Colon (tissue), 2 donors: ENCODE measurements at regions not wholly inside any gene's neighbourhood (a gene's known extent, or its start where the extent isn't known, plus 50 kb on each side); places are given as distances from the start of the nearest gene placed in this dataset.

ENCODE experiments used
- FAIRE-seq: peaks from 2 replicates; lab custom pipeline; 2012; peaks lifted over from hg19 to GRCh38; lab: Jason Lieb, UNC
- donor health status: control.
- donor health status: control.

GRCh38 chr6:139427199-139427598, 52.8 kb upstream of the CITED2 start:
- no peak for FAIRE-seq

GRCh38 chr6:139426795-139427194, 52.3 kb upstream of the CITED2 start:
- FAIRE-seq, result no peak

- no peak for FAIRE-seq
Measured at GRCh38 chr6:139425780-139426179, 51.3 kb upstream of the CITED2 start.

- no peak for FAIRE-seq
Measured at GRCh38 chr6:139423971-139424667, 49.7 kb upstream of the CITED2 start.
